ENCODE measurements at regions not wholly inside any gene's neighbourhood (a gene's known extent, or its start where the extent isn't known, plus 50 kb on each side); places are given as distances from the start of the nearest gene placed in this dataset.
"Not testable (repeated sequence)": the region's sequence is repeated elsewhere in the genome, so short reads cannot be mapped to it uniquely, and the experiment has no call there.

GRCh38 chr18:22566703-22567420 lies 149.1 kb upstream of the CTAGE1 start:
- no peak for DNase-seq (ENCODE audit: low spot score)

DNA sequence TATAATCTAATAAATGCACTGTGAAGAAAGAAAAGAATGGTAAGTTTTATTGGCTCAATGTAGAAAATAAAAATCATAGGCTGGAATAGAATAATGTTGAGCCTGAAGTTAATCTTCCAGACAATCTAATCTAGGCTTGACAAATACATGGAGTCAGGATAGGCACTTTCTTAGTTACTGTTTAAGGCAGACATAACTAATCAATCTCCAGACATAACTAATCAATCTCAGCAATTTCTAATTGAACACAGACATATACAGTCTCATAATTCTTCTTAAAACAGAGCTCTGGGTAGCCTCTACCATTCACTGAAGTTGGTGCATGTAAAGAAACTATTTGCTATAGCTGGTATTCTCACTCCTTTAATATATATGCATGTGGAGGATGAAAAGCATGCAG lies 150.1 kb upstream of the CTAGE1 start:
- DNase-seq (ENCODE audit: low spot score) = no peak

DNA sequence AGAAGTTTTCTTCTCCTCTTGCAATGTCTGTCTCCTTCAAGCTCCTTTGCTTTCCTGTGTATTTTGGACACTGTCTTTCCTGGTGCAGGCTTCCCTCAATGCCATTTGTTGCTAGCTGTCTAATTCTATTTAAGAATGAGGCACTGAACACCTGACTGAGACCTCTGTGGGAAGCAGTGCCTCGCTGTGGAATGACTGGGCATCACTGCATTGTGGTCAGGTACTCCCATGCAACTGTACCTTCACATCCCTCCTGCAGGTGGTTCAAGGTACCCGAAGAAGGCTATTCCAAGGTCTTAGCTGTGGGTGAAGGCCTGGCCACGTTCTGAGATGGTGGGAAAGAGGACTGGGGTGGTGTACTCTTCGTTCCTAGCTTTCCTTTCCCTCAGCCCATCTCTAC lies 152.8 kb upstream of the CTAGE1 start:
- DNase-seq (ENCODE audit: low spot score) = no peak

DNA sequence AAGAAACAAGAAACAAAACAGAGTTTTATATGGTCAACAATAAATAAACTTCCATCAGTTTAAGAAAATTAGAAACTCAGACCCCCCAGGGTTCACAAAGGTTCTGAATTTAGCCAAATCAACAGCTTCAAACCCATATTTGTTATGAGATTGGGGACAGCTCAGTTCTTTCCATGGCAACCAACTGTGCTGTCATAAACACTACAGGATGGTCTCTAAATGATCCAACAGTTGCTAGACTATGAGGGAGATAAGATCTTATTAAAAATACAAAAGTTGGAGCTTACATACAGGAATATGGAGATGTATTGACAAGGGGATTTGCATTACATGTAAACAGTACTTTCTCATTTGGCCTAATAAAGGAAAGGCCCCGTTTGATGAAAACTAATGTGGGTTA lies 154.6 kb upstream of the CTAGE1 start:
- no peak for DNase-seq (ENCODE audit: low spot score)

- no peak for DNase-seq (ENCODE audit: low spot score)
Measured at GRCh38 chr18:22579271-22579670, 161.6 kb upstream of the CTAGE1 start.

- no peak for DNase-seq (ENCODE audit: low spot score)
Measured at GRCh38 chr18:22585333-22585732, 167.6 kb upstream of the CTAGE1 start.

DNA sequence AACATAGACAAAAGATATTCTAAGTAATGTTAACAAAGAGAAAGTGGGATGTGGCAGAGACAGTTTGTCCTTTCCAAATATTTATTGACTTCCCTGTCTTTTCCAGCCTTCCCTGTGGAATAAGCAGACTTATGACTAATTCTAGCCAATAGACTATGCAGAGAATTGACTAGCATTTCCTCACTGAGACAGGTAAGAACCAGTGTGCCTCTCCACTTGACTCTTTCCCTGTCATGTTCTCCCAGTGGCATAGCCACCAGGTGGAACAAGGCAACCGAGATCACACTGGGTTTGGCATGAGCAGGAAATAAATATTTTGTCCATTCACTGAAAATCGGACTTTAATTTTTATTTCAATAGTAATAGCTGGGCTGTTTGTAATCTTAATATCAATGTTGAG lies 168.1 kb upstream of the CTAGE1 start:
- DNase-seq (ENCODE audit: low spot score) = no peak

DNA sequence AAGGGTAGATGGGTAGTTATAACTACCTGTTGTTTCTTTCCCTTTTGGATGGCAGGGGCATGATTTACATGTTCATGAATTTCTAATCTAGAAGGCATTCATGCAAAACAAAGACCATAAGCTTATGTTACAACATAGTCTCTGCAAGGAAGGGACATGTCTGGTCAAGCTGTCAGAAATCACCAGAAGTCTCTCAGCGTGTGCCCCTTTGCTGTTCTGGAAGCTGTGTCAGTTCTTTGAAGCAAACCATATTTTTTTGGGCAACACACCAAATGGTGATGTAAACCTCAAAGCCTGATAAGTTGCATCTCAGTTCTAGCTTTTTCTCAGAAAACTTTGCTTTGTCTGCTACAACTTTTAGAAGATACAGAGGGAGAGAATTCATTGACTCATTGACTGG lies 173.5 kb upstream of the CTAGE1 start:
- no peak for DNase-seq (ENCODE audit: low spot score)

DNA sequence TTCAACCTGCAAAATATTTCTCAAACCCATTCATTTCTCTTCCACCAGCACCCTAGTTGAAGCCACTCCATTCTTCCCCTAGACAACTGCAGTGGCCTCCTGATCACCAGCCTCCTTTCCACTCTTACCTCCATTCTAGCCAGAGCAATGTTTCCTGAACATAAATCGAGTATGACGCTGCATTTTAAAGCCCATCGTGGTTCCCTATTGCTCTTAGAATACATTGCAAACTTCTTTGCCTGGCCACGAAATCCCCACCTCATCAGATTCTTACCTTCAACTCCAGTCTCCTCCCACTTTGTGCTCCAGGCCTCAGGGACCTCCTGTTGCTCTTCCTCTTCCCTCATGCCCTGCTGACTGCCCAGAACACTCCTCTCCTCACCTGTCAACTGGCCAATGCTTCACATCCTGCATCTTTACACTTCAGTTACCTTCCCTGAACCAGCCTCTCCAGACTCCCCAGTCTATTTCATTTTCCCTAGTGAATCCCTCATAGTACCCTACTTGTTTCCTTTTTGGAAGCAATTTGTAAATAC lies 176.5 kb upstream of the CTAGE1 start:
- no peak for DNase-seq (ENCODE audit: low spot score)

DNA sequence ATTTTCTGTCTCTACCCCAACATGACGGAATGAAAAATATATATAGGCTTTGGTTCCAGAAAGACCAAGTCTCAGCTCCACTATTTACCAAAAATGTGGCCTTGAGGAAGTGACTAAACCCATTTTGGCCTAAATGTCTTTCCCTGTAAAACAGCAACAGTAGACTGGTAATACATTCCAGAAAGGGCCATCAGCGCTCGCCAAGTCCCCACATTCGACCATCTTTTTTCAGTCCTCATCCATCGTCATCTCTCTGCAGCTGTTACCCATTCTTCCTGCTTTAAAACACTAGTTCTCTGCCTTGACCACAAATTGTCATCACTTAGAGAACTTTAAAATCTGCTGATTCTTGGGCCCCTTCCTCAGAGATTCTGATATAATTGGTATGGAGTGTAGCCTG lies 183.8 kb upstream of the CTAGE1 start:
- no peak for DNase-seq (ENCODE audit: low spot score)

DNA sequence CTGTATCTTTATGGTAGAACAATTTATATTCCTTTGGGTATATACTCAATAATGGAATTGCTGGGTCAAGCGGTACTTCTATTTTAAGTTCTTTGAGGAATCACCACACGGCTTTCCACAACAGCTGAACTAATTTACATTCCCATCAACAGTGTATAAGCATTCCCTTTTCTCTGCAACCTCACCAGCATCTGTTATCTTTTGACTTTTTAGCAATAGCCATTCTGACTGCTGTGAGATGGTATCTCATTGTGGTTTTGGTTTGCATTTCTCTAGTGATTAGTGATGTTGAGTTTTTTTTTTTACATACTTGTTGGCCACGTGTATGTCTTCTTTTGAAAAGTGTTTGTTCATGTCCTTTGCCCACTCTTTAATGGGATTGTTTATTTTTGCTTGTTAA lies 184.7 kb upstream of the CTAGE1 start:
- DNase-seq (ENCODE audit: low spot score) = not testable (repeated sequence)

DNA sequence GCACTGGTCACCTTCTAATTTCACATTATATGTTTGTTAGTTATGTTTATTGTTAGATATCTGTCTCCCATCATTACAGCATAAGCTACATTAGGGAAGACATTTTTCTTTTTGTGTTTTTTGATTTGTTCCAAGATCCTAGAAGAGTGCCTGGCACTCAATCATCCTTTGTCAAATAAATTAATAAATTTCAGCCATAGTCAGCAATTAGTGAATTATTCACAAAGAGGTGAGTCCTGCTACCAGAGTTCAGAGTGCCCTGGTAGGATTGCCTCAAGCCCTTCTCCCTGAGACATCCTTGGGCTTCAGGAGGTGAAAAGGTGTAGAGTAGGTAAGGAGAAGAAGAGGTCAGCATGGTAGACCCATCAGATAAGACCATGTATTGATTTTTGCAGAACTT lies 186.2 kb upstream of the CTAGE1 start:
- DNase-seq (ENCODE audit: low spot score) = no peak

GRCh38 chr18:22604390-22604985 lies 186.8 kb upstream of the CTAGE1 start:
- no peak for DNase-seq (ENCODE audit: low spot score)

DNA sequence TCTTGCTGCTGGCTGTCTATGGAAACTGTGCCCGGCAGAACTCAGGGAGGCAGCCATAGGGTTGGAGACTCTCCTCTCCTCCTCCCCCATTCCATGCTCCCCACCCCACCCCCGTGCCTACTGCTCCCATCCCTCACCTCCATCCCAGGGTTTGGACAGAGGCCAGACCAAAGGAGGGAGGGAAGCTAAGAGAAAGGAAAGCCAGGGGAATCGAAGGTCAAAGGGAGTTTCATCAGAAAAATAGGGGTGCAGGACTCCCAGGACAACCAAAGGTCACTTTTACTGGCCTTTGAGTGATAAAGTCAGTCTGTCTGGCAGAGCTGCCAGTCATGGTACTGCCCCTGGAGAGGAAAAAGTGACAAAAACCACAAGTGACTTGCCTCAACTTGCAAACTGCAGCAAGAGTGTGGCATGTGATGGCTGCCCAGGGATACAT lies 187.3 kb upstream of the CTAGE1 start:
- no peak for DNase-seq (ENCODE audit: low spot score)

DNA sequence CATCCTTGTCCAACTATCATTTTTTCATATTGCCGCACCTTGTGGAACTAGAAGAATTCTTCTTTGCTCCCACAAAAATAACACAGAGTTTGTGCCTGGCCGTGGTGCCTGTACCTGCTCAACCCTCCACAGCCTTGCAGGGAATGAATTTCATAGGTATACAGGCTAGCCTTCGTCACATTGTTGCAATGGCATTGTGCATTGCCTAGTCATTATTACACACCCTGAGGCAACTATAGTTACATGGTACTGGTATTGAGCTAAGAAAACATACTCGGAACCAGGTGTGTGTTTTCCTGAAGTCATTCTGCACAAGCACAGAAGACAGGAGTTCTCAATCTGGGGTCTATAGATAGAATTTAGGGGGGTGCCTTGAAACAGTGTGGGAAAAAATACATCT lies 188.0 kb upstream of the CTAGE1 start:
- DNase-seq (ENCODE audit: low spot score) = no peak

DNA sequence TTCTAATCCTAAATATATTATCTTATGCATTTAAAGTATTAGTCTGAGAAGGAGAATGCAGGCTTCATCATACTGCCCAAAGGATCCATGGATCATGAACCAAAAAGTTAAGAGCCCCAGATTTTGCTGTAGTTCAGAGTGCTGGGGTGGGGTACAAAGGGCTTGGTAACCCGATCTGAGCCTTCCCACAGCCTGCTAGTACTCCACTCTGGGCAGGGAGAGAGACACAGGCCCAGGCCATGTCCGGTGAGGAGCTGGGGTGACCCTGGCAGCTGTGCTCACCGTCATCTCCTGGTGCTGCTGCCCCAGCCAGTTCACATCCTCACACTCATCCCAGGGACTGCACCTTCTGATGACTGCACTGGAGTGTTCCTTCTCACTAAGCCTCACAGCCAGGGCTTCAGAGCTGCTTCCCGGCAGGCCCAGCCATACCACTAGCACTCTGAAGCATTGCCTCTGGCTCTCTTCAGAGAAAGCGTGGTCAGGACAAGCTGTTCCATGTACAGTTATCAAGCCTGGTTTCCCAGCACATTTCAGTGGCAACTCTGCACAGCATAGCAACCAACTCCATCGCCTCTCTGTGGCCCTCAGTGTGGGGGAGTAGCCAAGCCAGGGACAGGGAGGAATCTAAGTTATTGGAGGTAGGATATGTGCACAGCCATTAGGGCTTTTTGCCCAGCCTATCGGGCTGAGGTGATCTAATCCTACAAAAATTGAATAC lies 189.0 kb upstream of the CTAGE1 start:
- DNase-seq (ENCODE audit: low spot score) = no peak

DNA sequence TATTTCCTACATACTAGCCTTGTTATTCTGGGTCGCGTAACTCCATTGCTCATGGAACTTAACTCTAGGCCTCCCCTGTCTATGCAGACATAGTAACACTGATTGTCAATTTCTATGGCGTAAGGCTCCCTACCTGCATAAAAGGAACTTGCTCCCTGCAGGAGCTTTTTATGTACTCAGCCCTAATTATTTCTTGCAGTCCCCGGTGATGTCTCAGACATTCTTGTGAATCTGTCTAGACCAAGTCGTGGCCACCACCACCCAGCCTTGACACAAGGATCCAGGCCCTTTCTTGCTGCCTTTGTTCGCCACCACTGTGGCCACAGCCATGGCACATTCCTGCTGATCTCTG lies 189.5 kb upstream of the CTAGE1 start:
- no peak for DNase-seq (ENCODE audit: low spot score)

DNA sequence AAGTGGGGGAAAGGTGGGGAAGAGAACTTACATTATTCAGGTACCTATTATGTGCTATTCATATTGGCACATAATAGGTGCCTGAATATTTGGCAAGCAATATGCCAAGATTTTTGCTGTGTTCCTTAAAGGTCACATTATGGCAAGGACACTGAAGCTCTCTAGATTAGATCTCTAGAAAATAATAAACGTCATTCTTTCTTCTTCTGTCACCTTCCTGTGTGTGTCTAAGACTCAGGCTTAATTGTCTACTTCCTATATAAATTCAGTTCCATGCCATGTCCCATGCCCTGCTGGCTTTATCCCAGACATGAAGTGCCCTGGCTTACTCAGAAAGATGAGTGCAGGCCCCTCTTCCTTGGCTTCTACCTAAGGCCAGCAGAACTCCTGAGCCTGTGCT lies 191.1 kb upstream of the CTAGE1 start:
- no peak for DNase-seq (ENCODE audit: low spot score)

DNA sequence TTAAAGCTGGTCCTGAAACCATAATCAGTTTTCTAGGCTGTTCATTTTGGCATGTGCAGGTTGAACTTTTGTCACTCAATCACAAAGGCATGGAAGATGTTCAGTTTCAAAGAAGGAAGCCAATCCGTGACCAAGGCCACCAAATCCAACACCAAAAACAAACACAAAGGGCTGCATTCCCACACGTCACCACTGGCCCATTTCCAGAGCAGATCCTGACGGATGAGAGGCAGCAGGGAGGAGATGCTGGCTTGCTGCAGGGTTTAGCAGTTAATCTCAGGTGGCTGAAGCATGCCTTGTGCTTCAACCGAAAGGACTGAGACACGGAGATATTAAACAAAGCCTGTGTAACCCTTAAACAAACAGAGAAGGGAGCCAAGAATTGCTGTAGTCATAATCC lies 191.9 kb upstream of the CTAGE1 start:
- no peak for DNase-seq (ENCODE audit: low spot score)

DNA sequence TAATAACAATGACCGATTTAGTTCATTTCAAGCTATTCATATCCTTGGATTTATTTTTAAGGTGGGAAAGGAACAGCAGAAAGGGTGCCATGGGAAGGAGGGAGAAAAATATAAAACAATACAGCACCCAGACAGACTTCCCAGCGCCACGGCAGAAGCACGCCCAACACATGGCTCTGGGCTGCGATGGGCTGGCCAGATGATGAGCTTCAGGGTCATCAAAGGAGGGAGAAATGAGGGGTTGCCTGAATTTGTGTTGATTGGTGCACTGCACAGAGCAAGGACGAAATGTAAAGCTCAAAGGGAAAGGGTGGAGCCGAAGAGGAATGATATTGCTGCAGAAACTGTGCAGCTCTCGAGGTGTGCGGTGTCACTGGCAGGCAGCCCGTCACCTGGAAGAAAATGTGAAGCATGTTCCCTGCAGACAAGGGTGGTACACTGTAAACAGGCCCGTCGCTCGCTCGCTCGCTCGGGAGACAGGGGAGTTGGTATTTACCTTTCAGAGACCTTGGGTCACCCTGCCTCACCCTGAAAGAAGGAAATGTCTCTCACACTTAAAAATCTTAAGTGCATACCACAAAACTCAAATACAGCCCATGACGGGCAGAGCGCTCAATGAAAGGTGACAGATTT lies 195.5 kb upstream of the CTAGE1 start:
- DNase-seq (ENCODE audit: low spot score) = no peak

- DNase-seq (ENCODE audit: low spot score) = no peak
Measured at GRCh38 chr18:22613788-22614187, 196.1 kb upstream of the CTAGE1 start.

- no peak for DNase-seq (ENCODE audit: low spot score)
Measured at GRCh38 chr18:22623513-22623912, 205.8 kb upstream of the CTAGE1 start.

DNA sequence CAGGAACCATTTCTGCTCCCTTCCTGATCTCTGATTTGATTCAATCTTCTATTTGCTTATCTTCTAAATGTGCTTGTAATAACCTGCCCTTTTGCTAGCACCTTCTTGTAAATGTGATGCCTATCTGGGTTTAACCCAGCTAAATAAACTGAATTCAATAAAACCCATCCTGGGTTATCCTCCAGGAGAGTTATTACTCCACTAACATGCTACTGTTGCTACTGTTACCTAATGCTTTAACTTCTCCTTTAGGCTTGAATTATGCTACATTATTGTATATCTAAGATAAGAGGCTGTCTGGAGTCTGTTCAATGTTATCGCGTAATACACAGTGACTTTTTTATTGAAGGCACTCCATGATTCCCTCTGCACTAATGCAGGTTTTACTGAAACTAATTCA lies 206.5 kb upstream of the CTAGE1 start:
- no peak for DNase-seq (ENCODE audit: low spot score)
